WTC11 (cell line): ENCODE measurements at regions not wholly inside any gene's neighbourhood (a gene's known extent, or its start where the extent isn't known, plus 50 kb on each side); places are given as distances from the start of the nearest gene placed in this dataset.

Source experiments
- FOXJ3 ChIP-seq: sonication (generic); formaldehyde crosslinking; IDR thresholded peaks from 2 replicates; pipeline ENCODE4 v1.9.0; 2021; ENCODE audit warnings: missing genetic modification reagents, mild to moderate bottlenecking, borderline replicate concordance
- GABPB1 ChIP-seq: sonication (generic); formaldehyde crosslinking; IDR thresholded peaks from 2 replicates; pipeline ENCODE4 v1.8.1; 2023; ENCODE audit warnings: mild to moderate bottlenecking, missing genetic modification reagents
- MXD4 ChIP-seq: fragments of 250-450 bp; sonication (Bioruptor Pico); IDR thresholded peaks from 2 replicates; pipeline ENCODE4 v1.8.0; 2021; ENCODE audit warnings: mild to moderate bottlenecking, moderate library complexity, borderline replicate concordance
- TEAD4 ChIP-seq: sonication (generic); formaldehyde crosslinking; IDR thresholded peaks from 2 replicates; pipeline ENCODE4 v1.8.0; 2022; ENCODE audit warnings: mild to moderate bottlenecking, missing genetic modification reagents
- TF ChIP-seq, protein P1 (sequence below): fragments of 200-600 bp; IDR thresholded peaks from 2 replicates; pipeline ENCODE4 v1.8.0; 2022; ENCODE audit warnings: antibody characterized with exemption
- TF ChIP-seq, protein P2 (sequence below): sonication (generic); formaldehyde crosslinking; IDR thresholded peaks from 2 replicates; pipeline ENCODE4 v1.8.1; 2023; ENCODE audit warnings: mild to moderate bottlenecking, moderate library complexity, missing genetic modification reagents
- TF ChIP-seq, protein P3 (sequence below): sonication (generic); formaldehyde crosslinking; IDR thresholded peaks from 2 replicates; pipeline ENCODE4 v1.8.1; 2022; ENCODE audit warnings: mild to moderate bottlenecking, missing genetic modification reagents, moderate library complexity, borderline replicate concordance
- TF ChIP-seq, protein P4 (sequence below): sonication (generic); formaldehyde crosslinking; conservative IDR thresholded peaks from 2 replicates; pipeline ENCODE4 v1.8.1; 2022; ENCODE audit warnings: mild to moderate bottlenecking, missing genetic modification reagents

DNA sequence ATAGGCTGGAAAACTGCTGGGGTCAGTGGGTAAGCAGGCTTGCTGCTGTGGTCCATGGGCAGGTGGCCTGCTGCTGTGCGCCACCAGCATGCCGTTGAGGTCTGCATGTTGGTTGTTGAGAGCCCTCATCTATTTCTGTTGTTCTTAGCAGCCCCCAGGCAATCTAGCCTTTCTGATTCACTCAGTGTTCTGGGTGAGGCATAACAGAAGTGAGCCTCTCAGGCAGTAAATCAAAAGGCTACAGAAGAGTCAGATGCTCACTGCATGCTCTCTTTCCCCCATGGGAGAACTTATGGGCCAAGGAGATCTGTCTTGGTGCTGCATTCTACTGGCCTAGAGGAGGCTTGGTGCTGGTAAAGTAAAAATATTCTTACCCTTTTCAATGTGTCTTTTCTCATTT is 67.8 kb upstream of the ATP10A start:
- TF ChIP-seq, protein P1, sequence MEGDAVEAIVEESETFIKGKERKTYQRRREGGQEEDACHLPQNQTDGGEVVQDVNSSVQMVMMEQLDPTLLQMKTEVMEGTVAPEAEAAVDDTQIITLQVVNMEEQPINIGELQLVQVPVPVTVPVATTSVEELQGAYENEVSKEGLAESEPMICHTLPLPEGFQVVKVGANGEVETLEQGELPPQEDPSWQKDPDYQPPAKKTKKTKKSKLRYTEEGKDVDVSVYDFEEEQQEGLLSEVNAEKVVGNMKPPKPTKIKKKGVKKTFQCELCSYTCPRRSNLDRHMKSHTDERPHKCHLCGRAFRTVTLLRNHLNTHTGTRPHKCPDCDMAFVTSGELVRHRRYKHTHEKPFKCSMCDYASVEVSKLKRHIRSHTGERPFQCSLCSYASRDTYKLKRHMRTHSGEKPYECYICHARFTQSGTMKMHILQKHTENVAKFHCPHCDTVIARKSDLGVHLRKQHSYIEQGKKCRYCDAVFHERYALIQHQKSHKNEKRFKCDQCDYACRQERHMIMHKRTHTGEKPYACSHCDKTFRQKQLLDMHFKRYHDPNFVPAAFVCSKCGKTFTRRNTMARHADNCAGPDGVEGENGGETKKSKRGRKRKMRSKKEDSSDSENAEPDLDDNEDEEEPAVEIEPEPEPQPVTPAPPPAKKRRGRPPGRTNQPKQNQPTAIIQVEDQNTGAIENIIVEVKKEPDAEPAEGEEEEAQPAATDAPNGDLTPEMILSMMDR = no peak
- TF ChIP-seq, protein P2, sequence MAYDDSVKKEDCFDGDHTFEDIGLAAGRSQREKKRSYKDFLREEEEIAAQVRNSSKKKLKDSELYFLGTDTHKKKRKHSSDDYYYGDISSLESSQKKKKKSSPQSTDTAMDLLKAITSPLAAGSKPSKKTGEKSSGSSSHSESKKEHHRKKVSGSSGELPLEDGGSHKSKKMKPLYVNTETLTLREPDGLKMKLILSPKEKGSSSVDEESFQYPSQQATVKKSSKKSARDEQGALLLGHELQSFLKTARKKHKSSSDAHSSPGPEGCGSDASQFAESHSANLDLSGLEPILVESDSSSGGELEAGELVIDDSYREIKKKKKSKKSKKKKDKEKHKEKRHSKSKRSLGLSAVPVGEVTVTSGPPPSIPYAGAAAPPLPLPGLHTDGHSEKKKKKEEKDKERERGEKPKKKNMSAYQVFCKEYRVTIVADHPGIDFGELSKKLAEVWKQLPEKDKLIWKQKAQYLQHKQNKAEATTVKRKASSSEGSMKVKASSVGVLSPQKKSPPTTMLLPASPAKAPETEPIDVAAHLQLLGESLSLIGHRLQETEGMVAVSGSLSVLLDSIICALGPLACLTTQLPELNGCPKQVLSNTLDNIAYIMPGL = no peak
- TF ChIP-seq GABPB1 (no peak), TEAD4 (no peak), MXD4 (CRISPR knock-in tag) (no peak), FOXJ3 (CRISPR knock-in tag) (no peak)
- TF ChIP-seq, protein P3, sequence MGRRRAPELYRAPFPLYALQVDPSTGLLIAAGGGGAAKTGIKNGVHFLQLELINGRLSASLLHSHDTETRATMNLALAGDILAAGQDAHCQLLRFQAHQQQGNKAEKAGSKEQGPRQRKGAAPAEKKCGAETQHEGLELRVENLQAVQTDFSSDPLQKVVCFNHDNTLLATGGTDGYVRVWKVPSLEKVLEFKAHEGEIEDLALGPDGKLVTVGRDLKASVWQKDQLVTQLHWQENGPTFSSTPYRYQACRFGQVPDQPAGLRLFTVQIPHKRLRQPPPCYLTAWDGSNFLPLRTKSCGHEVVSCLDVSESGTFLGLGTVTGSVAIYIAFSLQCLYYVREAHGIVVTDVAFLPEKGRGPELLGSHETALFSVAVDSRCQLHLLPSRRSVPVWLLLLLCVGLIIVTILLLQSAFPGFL (CRISPR knock-in tag) = no peak
- TF ChIP-seq, protein P4, sequence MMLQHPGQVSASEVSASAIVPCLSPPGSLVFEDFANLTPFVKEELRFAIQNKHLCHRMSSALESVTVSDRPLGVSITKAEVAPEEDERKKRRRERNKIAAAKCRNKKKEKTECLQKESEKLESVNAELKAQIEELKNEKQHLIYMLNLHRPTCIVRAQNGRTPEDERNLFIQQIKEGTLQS (CRISPR knock-in tag) = no peak
